ENCODE measurements at regions not wholly inside any gene's neighbourhood (a gene's known extent, or its start where the extent isn't known, plus 50 kb on each side); places are given as distances from the start of the nearest gene placed in this dataset.
"Not testable (repeated sequence)": the region's sequence is repeated elsewhere in the genome, so short reads cannot be mapped to it uniquely, and the experiment has no call there.

DNA sequence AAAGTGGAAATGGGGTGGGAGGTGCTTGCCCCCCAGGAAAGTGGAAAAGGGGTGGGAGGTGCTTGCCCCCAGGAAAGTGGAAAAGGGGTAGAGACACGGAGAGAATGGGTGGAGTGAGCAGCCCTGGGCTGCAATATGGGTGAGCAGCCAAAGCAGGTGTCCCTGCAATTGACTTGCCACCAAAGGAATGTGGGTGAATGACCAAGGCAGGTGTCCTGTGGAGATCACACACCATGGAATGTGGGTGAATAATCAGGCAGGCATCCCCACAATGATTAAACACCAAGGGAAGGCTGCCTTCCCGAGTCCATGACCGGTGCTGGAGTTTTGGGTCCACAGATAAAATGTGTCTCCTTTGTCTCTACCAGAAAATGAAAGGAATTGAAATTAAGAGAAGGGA lies 292.8 kb upstream of the ARHGEF26 start:
- H3K4me1 ChIP-seq (ENCODE audit: control insufficient read depth, insufficient read depth, low read length); CTCF ChIA-PET; H3K79me2 ChIP-seq (ENCODE audit: control insufficient read depth, insufficient read depth, low read length); BruUV-seq (replicated peaks); POLR2A ChIA-PET; RAD21 ChIA-PET (ENCODE audit: unreplicated experiment); H3K27me3 ChIP-seq (replicated peaks in 1 of 2; ENCODE audit: control insufficient read depth in 2 of 2, insufficient read depth in 2 of 2, low read length in 1 of 2); H3K4me2 ChIP-seq (ENCODE audit: control insufficient read depth, insufficient read depth); H3K36me3 ChIP-seq (ENCODE audit: control insufficient read depth in 2 of 2, insufficient read depth in 2 of 2, low read length in 1 of 2); DNase-seq (ENCODE audit: low read depth, low spot score); FAIRE-seq; H3K27ac ChIP-seq (ENCODE audit: control insufficient read depth, insufficient read depth); intact Hi-C loops (cut with micrococcal nuclease; ENCODE audit: unreplicated experiment); H3K4me3 ChIP-seq; ATAC-seq; in situ Hi-C loops (cut with MboI); H2AFZ ChIP-seq (ENCODE audit: control insufficient read depth, low read depth, low read length); H3K9me3 ChIP-seq (replicated peaks; ENCODE audit: control insufficient read depth, insufficient read depth, low read length); H3K9ac ChIP-seq (ENCODE audit: control insufficient read depth, insufficient read depth, low read length); H4K20me1 ChIP-seq (ENCODE audit: control insufficient read depth, insufficient read depth); SMC1A ChIA-PET (ENCODE audit: uncharacterized antibody, unreplicated experiment): not testable (repeated sequence)
- 6% methylated on average over 3 of the region's 3 CpGs for WGBS (ENCODE audit: insufficient coverage, insufficient replicate concordance, low lambda C conversion rate, missing lambda C conversion rate)

DNA sequence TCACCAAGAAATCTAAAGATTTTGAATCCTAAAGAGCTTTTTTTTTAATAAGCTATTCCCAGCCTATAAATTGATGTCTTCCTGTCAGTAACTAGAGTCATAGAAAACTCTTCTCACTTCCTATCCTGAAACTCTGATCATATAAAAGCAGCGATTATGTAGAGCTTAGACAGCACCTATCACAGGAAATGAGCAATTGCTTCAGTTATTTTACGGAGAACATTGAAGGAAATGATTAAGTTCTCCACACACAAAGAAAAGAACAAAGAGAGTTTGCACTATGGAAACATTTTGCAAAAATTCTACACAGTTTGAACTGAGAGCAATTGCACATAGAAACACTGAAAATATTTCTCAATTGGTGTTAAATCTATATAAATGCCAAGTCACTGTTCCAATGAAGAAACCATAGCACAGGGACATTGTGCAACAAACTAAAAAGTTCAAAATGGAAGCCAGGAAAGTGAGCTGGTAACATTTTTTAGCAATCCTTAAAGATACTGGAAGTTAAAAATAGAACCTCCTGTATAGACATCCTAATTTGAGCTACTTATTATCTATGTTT lies 291.5 kb upstream of the ARHGEF26 start:
- in situ Hi-C loops (cut with MboI) = no loop called here
- Histone ChIP-seq H3K79me2 (ENCODE audit: control insufficient read depth, insufficient read depth, low read length) (no peaks in the 10 kb centered on the region), H2AFZ (ENCODE audit: control insufficient read depth, low read depth, low read length) (no peak overlapping the region), H3K9ac (ENCODE audit: control insufficient read depth, insufficient read depth, low read length) (no peak overlapping the region), H3K27ac (ENCODE audit: control insufficient read depth, insufficient read depth) (no peak overlapping the region), H3K36me3 (ENCODE audit: control insufficient read depth in 2 of 2, insufficient read depth in 2 of 2, low read length in 1 of 2) (no peaks in the 10 kb centered on the region), H3K4me3 (no peak overlapping the region), H3K4me1 (ENCODE audit: control insufficient read depth, insufficient read depth, low read length) (no peaks in the 10 kb centered on the region), H4K20me1 (ENCODE audit: control insufficient read depth, insufficient read depth) (no peaks in the 10 kb centered on the region), H3K4me2 (ENCODE audit: control insufficient read depth, insufficient read depth) (no peak overlapping the region), H3K27me3 (replicated peaks in 1 of 2; ENCODE audit: control insufficient read depth in 2 of 2, insufficient read depth in 2 of 2, low read length in 1 of 2) (no peaks in the 10 kb centered on the region), H3K9me3 (replicated peaks; ENCODE audit: control insufficient read depth, insufficient read depth, low read length) (no peaks in the 10 kb centered on the region)
- BruUV-seq (replicated peaks) = no TSS peak
- DNase-seq (ENCODE audit: low read depth, low spot score) (no peak), FAIRE-seq (no peak), ATAC-seq (no peak)
- WGBS (ENCODE audit: insufficient coverage, insufficient replicate concordance, low lambda C conversion rate, missing lambda C conversion rate) = 0% methylated on average over 2 of the region's 2 CpGs
- RAD21 ChIA-PET (ENCODE audit: unreplicated experiment) = interaction anchor here (0.8 kb wide), 1 partner anchor 9 kb away, joined by 3 read pairs; no protein-coding TSS in a partner anchor
- TF ChIP-seq JUND (IDR thresholded peaks at IDR 0.05; ENCODE audit: low read depth, low read length) (no peak), ETV6 (conservative IDR thresholded peaks at IDR 0.05 in 1 of 2, IDR thresholded peaks at IDR 0.05 in 1 of 2; ENCODE audit: borderline replicate concordance in 1 of 2, low read depth in 1 of 2) (no peak)
- CTCF ChIA-PET = no interaction called here
- intact Hi-C loops (cut with micrococcal nuclease; ENCODE audit: unreplicated experiment) = no loop called here
- POLR2A ChIA-PET = no interaction called here
- SMC1A ChIA-PET (ENCODE audit: uncharacterized antibody, unreplicated experiment) = interaction anchor here (0.8 kb wide), 1 partner anchor 780 kb away, joined by 3 read pairs; no protein-coding TSS in a partner anchor

All from GM12878 (cell line).